Erythroblast (primary cell): ENCODE measurements at regions not wholly inside any gene's neighbourhood (a gene's known extent, or its start where the extent isn't known, plus 50 kb on each side); places are given as distances from the start of the nearest gene placed in this dataset.

ENCODE experiments used
- GATA1 ChIP-seq: IDR thresholded peaks from 2 replicates; pipeline ENCODE4 v1.6.1; 2011; ENCODE audit warnings: low read depth, mild to moderate bottlenecking, control low read depth, low read length, moderate library complexity
- POLR2A ChIP-seq: IDR thresholded peaks from 2 replicates; pipeline ENCODE4 v1.6.1; 2011; ENCODE audit warnings: mild to moderate bottlenecking, low read length

GRCh38 chr4:12042818-12043217 is 614.1 kb upstream of the HS3ST1 start:
- TF ChIP-seq POLR2A (no peak), GATA1 (no peak)
